Testis (tissue), 2 donors: ENCODE measurements at regions not wholly inside any gene's neighbourhood (a gene's known extent, or its start where the extent isn't known, plus 50 kb on each side); places are given as distances from the start of the nearest gene placed in this dataset.

Experiments used
- CTCF ChIP-seq, 3 experiments: fragments of 450-650 bp in 2 of 3; fragments of 200-600 bp in 1 of 3; sonication (generic) in 1 of 3; IDR thresholded peaks; one replicate each; pipeline ENCODE4 v1.5.1; 2016 to 2019; ENCODE audit warnings: antibody characterized with exemption in 3 of 3, mild to moderate bottlenecking in 2 of 3, moderate library complexity in 1 of 3
- POLR2A ChIP-seq: fragments of 450-650 bp; IDR thresholded peaks from one replicate; pipeline ENCODE4 v1.6.1; 2017; ENCODE audit warnings: antibody characterized with exemption, mild to moderate bottlenecking, moderate library complexity

- TF ChIP-seq POLR2A (no peak), CTCF (IDR thresholded peaks at IDR 0.05) (no peak)
Observed at GRCh38 chr10:80921032-80921431, 383.3 kb downstream of the SH2D4B start.
